ENCODE measurements at regions not wholly inside any gene's neighbourhood (a gene's known extent, or its start where the extent isn't known, plus 50 kb on each side); places are given as distances from the start of the nearest gene placed in this dataset.
"Not testable (repeated sequence)": the region's sequence is repeated elsewhere in the genome, so short reads cannot be mapped to it uniquely, and the experiment has no call there.

- DNase-seq (ENCODE audit: low spot score): no peak
- H3K4me1 Mint-ChIP-seq (ENCODE audit: low read depth): no peaks in the 10 kb centered on the region
- no peaks in the 10 kb centered on the region for H3K36me3 Mint-ChIP-seq (ENCODE audit: low read depth)
- H3K27me3 Mint-ChIP-seq (ENCODE audit: low read depth): no peaks in the 10 kb centered on the region
- no peak overlapping the region for H3K27ac Mint-ChIP-seq
- peaks cover 11% of the 10 kb centered on the region for H3K9me3 Mint-ChIP-seq
- intact Hi-C loops (cut with micrococcal nuclease): no loop called here
- H3K4me3 Mint-ChIP-seq (ENCODE audit: low read depth): no peak overlapping the region
These were observed 75.9 kb upstream of the DAPK1 start for GRCh38 chr9:87421734-87422133.

GRCh38 chr9:87422999-87423398, 74.7 kb upstream of the DAPK1 start:
- Mint-ChIP-seq H3K27me3 (ENCODE audit: low read depth) (no peaks in the 10 kb centered on the region), H3K4me3 (ENCODE audit: low read depth) (no peak overlapping the region), H3K4me1 (ENCODE audit: low read depth) (no peaks in the 10 kb centered on the region), H3K36me3 (ENCODE audit: low read depth) (no peaks in the 10 kb centered on the region), H3K27ac (no peak overlapping the region), H3K9me3 (peaks cover 11% of the 10 kb centered on the region)
- intact Hi-C loops (cut with micrococcal nuclease): no loop called here
- DNase-seq (ENCODE audit: low spot score): no peak

GRCh38 chr9:87423885-87424284, 73.8 kb upstream of the DAPK1 start:
- H3K36me3 Mint-ChIP-seq (ENCODE audit: low read depth); H3K4me1 Mint-ChIP-seq (ENCODE audit: low read depth); H3K27me3 Mint-ChIP-seq (ENCODE audit: low read depth); DNase-seq (ENCODE audit: low spot score); H3K4me3 Mint-ChIP-seq (ENCODE audit: low read depth); H3K27ac Mint-ChIP-seq; intact Hi-C loops (cut with micrococcal nuclease): not testable (repeated sequence)
- H3K9me3 Mint-ChIP-seq: peaks cover 11% of the 10 kb centered on the region

- intact Hi-C loops (cut with micrococcal nuclease): no loop called here
These were observed 72.5 kb upstream of the DAPK1 start for GRCh38 chr9:87425202-87425601.

GRCh38 chr9:87427851-87428506, 69.7 kb upstream of the DAPK1 start:
- Mint-ChIP-seq H3K9me3 (peaks cover 11% of the 10 kb centered on the region), H3K27me3 (ENCODE audit: low read depth) (no peaks in the 10 kb centered on the region), H3K4me3 (ENCODE audit: low read depth) (no peak overlapping the region), H3K36me3 (ENCODE audit: low read depth) (no peaks in the 10 kb centered on the region), H3K27ac (no peak overlapping the region), H3K4me1 (ENCODE audit: low read depth) (no peaks in the 10 kb centered on the region)
- intact Hi-C loops (cut with micrococcal nuclease): no loop called here
- no peak for DNase-seq (ENCODE audit: low spot score)

More at GRCh38 chr9:87425202-87425601, 72.5 kb upstream of the DAPK1 start:
- Mint-ChIP-seq H3K9me3 (peaks cover 11% of the 10 kb centered on the region), H3K27ac (no peak overlapping the region), H3K27me3 (ENCODE audit: low read depth) (no peaks in the 10 kb centered on the region), H3K4me3 (ENCODE audit: low read depth) (no peak overlapping the region), H3K4me1 (ENCODE audit: low read depth) (no peaks in the 10 kb centered on the region), H3K36me3 (ENCODE audit: low read depth) (no peaks in the 10 kb centered on the region)
- no peak for DNase-seq (ENCODE audit: low spot score)

- Mint-ChIP-seq H3K27ac (no peak overlapping the region), H3K36me3 (ENCODE audit: low read depth) (no peaks in the 10 kb centered on the region), H3K4me3 (ENCODE audit: low read depth) (no peak overlapping the region), H3K27me3 (ENCODE audit: low read depth) (no peaks in the 10 kb centered on the region), H3K4me1 (ENCODE audit: low read depth) (no peaks in the 10 kb centered on the region), H3K9me3 (peaks cover 9% of the 10 kb centered on the region)
- DNase-seq (ENCODE audit: low spot score): no peak
- intact Hi-C loops (cut with micrococcal nuclease): no loop called here
These were observed 69.0 kb upstream of the DAPK1 start for GRCh38 chr9:87428659-87429058.

GRCh38 chr9:87431837-87432236, 65.8 kb upstream of the DAPK1 start:
- no peaks in the 10 kb centered on the region for H3K27me3 Mint-ChIP-seq (ENCODE audit: low read depth)
- no peaks in the 10 kb centered on the region for H3K36me3 Mint-ChIP-seq (ENCODE audit: low read depth)
- H3K4me3 Mint-ChIP-seq (ENCODE audit: low read depth): no peak overlapping the region
- H3K9me3 Mint-ChIP-seq: no peaks in the 10 kb centered on the region
- intact Hi-C loops (cut with micrococcal nuclease): no loop called here
- H3K27ac Mint-ChIP-seq: no peak overlapping the region
- no peak for DNase-seq (ENCODE audit: low spot score)
- no peaks in the 10 kb centered on the region for H3K4me1 Mint-ChIP-seq (ENCODE audit: low read depth)

- no peaks in the 10 kb centered on the region for H3K36me3 Mint-ChIP-seq (ENCODE audit: low read depth)
- no peaks in the 10 kb centered on the region for H3K27me3 Mint-ChIP-seq (ENCODE audit: low read depth)
- H3K9me3 Mint-ChIP-seq: no peaks in the 10 kb centered on the region
- no peaks in the 10 kb centered on the region for H3K4me1 Mint-ChIP-seq (ENCODE audit: low read depth)
- no peak overlapping the region for H3K4me3 Mint-ChIP-seq (ENCODE audit: low read depth)
- DNase-seq (ENCODE audit: low spot score): no peak
- intact Hi-C loops (cut with micrococcal nuclease): no loop called here
- no peak overlapping the region for H3K27ac Mint-ChIP-seq
These were observed 63.8 kb upstream of the DAPK1 start for GRCh38 chr9:87433853-87434252.

- H3K27me3 Mint-ChIP-seq (ENCODE audit: low read depth): no peaks in the 10 kb centered on the region
- H3K36me3 Mint-ChIP-seq (ENCODE audit: low read depth): no peaks in the 10 kb centered on the region
- intact Hi-C loops (cut with micrococcal nuclease): no loop called here
- DNase-seq (ENCODE audit: low spot score): no peak
- H3K4me3 Mint-ChIP-seq (ENCODE audit: low read depth): no peak overlapping the region
- H3K4me1 Mint-ChIP-seq (ENCODE audit: low read depth): no peaks in the 10 kb centered on the region
- H3K27ac Mint-ChIP-seq: no peak overlapping the region
- H3K9me3 Mint-ChIP-seq: no peaks in the 10 kb centered on the region
These were observed 63.3 kb upstream of the DAPK1 start for GRCh38 chr9:87434366-87434765.

- Mint-ChIP-seq H3K27me3 (ENCODE audit: low read depth) (no peaks in the 10 kb centered on the region), H3K4me3 (ENCODE audit: low read depth) (no peak overlapping the region), H3K27ac (no peak overlapping the region), H3K4me1 (ENCODE audit: low read depth) (no peaks in the 10 kb centered on the region), H3K36me3 (ENCODE audit: low read depth) (no peaks in the 10 kb centered on the region), H3K9me3 (no peaks in the 10 kb centered on the region)
- DNase-seq (ENCODE audit: low spot score): no peak
- intact Hi-C loops (cut with micrococcal nuclease): no loop called here
These were observed 62.3 kb upstream of the DAPK1 start for GRCh38 chr9:87435189-87435880.

GRCh38 chr9:87436716-87437115, 61.0 kb upstream of the DAPK1 start:
- Mint-ChIP-seq H3K27ac (no peak overlapping the region), H3K4me3 (ENCODE audit: low read depth) (no peak overlapping the region), H3K36me3 (ENCODE audit: low read depth) (no peaks in the 10 kb centered on the region), H3K4me1 (ENCODE audit: low read depth) (no peaks in the 10 kb centered on the region), H3K27me3 (ENCODE audit: low read depth) (no peaks in the 10 kb centered on the region), H3K9me3 (no peaks in the 10 kb centered on the region)
- intact Hi-C loops (cut with micrococcal nuclease): no loop called here
- DNase-seq (ENCODE audit: low spot score): no peak

- intact Hi-C loops (cut with micrococcal nuclease): no loop called here
- no peak overlapping the region for H3K27ac Mint-ChIP-seq
- no peaks in the 10 kb centered on the region for H3K9me3 Mint-ChIP-seq
- DNase-seq (ENCODE audit: low spot score): no peak
- H3K27me3 Mint-ChIP-seq (ENCODE audit: low read depth): no peaks in the 10 kb centered on the region
- no peaks in the 10 kb centered on the region for H3K36me3 Mint-ChIP-seq (ENCODE audit: low read depth)
- H3K4me3 Mint-ChIP-seq (ENCODE audit: low read depth): no peak overlapping the region
- H3K4me1 Mint-ChIP-seq (ENCODE audit: low read depth): no peaks in the 10 kb centered on the region
These were observed 59.7 kb upstream of the DAPK1 start for GRCh38 chr9:87437966-87438365.

- intact Hi-C loops (cut with micrococcal nuclease): no loop called here
- H3K4me3 Mint-ChIP-seq (ENCODE audit: low read depth): no peak overlapping the region
- no peaks in the 10 kb centered on the region for H3K9me3 Mint-ChIP-seq
- H3K27me3 Mint-ChIP-seq (ENCODE audit: low read depth): no peaks in the 10 kb centered on the region
- H3K36me3 Mint-ChIP-seq (ENCODE audit: low read depth): no peaks in the 10 kb centered on the region
- no peak for DNase-seq (ENCODE audit: low spot score)
- H3K4me1 Mint-ChIP-seq (ENCODE audit: low read depth): peaks cover 2% of the 10 kb centered on the region
- H3K27ac Mint-ChIP-seq: no peak overlapping the region
These were observed 56.4 kb upstream of the DAPK1 start for GRCh38 chr9:87441251-87441650.

All from activated T-helper 2 cell treated with anti-CD3 and anti-CD28 coated beads, Interferon-gamma antibody, Interleukin-2, Interleukin-4, amounts not matched to agents 10 μg/mL and 5 μg/mL and 100 μg/mL, durations not matched to agents 14 hours and 24 hours and 36 hours (primary cell).